Ishikawa (cell line): ENCODE measurements at regions not wholly inside any gene's neighbourhood (a gene's known extent, or its start where the extent isn't known, plus 50 kb on each side); places are given as distances from the start of the nearest gene placed in this dataset.

Experiments used
- CEBPB ChIP-seq: IDR thresholded peaks from 2 replicates; pipeline ENCODE4 v1.6.1; 2012
- EGR1 ChIP-seq: IDR thresholded peaks from 2 replicates; pipeline ENCODE4 v1.6.1; 2012
- EP300 ChIP-seq: IDR thresholded peaks from 2 replicates; pipeline ENCODE4 v1.6.1; 2012; ENCODE audit warnings: borderline replicate concordance
- FOXM1 ChIP-seq: IDR thresholded peaks from 2 replicates; pipeline ENCODE4 v1.6.1; 2012; ENCODE audit warnings: low read depth, borderline replicate concordance
- MAX ChIP-seq: IDR thresholded peaks from 2 replicates; pipeline ENCODE4 v1.6.1; 2012
- NFIC ChIP-seq: IDR thresholded peaks from 2 replicates; pipeline ENCODE4 v1.6.1; 2012
- RAD21 ChIP-seq: IDR thresholded peaks from 2 replicates; pipeline ENCODE4 v1.6.1; 2012; ENCODE audit warnings: low read depth
- TAF1 ChIP-seq: IDR thresholded peaks from 2 replicates; pipeline ENCODE4 v1.6.1; 2012; ENCODE audit warnings: low read depth, mild to moderate bottlenecking
- TCF12 ChIP-seq: IDR thresholded peaks from 2 replicates; pipeline ENCODE4 v1.6.1; 2012; ENCODE audit warnings: low read depth
- TEAD4 ChIP-seq: IDR thresholded peaks from 2 replicates; pipeline ENCODE4 v1.6.1; 2012
- YY1 ChIP-seq: IDR thresholded peaks from 2 replicates; pipeline ENCODE4 v1.6.1; 2012; ENCODE audit warnings: low read depth
- ZBTB7A ChIP-seq: IDR thresholded peaks from 2 replicates; pipeline ENCODE4 v1.6.1; 2012; ENCODE audit warnings: low read depth
- TF ChIP-seq, protein P1 (sequence below): IDR thresholded peaks from 2 replicates; pipeline ENCODE4 v1.6.1; 2012; ENCODE audit warnings: low read depth, mild to moderate bottlenecking
- TF ChIP-seq, protein P2 (sequence below): IDR thresholded peaks from 2 replicates; pipeline ENCODE4 v1.6.1; 2012

DNA sequence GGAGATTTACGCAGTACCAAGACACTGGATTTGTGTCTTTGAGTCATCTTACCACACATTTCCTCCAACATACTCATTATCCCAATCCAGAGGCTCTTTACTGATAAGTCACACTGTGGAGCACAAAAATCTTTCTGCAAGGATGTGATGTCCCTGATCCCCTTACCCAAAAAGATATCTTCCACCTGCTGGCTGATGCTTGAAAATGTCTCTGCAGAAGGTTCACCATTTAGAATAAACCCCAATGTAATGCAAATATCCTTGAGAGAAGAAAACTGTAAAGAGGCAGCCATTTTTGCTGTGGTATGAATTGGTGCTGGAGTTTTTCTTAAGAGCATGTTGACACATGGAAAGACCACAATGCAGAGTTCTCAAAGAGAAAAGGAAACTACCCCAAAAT, 65.7 kb upstream of the RORB start:
- TF ChIP-seq, protein P1, sequence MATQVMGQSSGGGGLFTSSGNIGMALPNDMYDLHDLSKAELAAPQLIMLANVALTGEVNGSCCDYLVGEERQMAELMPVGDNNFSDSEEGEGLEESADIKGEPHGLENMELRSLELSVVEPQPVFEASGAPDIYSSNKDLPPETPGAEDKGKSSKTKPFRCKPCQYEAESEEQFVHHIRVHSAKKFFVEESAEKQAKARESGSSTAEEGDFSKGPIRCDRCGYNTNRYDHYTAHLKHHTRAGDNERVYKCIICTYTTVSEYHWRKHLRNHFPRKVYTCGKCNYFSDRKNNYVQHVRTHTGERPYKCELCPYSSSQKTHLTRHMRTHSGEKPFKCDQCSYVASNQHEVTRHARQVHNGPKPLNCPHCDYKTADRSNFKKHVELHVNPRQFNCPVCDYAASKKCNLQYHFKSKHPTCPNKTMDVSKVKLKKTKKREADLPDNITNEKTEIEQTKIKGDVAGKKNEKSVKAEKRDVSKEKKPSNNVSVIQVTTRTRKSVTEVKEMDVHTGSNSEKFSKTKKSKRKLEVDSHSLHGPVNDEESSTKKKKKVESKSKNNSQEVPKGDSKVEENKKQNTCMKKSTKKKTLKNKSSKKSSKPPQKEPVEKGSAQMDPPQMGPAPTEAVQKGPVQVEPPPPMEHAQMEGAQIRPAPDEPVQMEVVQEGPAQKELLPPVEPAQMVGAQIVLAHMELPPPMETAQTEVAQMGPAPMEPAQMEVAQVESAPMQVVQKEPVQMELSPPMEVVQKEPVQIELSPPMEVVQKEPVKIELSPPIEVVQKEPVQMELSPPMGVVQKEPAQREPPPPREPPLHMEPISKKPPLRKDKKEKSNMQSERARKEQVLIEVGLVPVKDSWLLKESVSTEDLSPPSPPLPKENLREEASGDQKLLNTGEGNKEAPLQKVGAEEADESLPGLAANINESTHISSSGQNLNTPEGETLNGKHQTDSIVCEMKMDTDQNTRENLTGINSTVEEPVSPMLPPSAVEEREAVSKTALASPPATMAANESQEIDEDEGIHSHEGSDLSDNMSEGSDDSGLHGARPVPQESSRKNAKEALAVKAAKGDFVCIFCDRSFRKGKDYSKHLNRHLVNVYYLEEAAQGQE = no peak
- TF ChIP-seq FOXM1 (no peak), NFIC (no peak), TEAD4 (no peak), TAF1 (no peak)

DNA sequence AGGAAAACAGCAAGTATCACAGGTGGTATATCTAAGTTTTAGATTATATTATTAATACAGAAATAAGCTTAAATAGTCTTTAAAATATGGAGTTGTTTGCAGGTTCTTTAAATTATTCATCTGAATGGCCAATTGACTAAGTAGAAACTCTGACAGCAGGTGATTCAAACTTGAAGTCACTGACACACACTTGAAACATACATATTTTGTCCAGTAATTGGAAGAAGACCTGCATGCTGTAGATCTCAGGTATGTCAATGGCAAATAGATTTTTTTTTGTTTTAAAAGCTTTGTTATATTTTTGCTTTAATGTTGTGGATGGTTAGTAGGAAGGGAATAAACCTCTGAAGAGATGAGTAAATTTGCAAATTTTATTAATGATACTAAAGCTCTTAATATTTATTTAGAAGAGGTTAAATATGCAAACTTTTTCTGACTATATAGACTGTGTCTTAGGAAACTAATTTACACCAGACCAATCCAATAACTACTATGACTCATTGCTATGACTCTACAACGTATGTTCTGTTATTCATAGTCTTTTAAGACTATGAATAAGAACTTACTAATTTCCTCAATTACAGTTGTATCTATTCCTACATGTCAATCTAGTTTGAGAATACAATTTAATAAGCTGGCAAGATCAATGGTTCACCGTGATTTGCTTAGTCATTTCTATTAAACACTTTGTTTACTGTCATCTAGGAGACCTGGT, 53.9 kb upstream of the RORB start:
- TF ChIP-seq ZBTB7A (no peak), RAD21 (no peak), EP300 (no peak), FOXM1 (no peak), YY1 (no peak), EGR1 (no peak), NFIC (no peak), TEAD4 (no peak), CEBPB (no peak)

DNA sequence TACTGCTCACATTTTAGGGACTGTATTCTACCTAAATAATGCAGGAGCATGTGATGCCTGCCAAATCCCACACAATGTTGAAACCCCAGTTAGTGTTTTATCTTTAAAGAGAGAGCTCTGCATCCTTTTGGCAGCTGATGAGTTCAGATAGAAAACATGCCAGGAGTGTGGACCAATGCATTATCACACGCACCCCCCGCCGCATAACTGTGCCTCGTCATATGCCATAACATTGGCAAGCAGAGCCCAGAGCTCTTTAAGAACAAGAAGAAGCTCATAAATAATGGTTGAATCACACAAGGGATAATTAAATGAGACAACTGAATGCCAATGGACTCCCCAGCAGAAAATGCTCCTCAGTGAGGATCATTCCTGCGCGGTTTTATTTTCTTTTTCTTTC, 52.8 kb upstream of the RORB start:
- TF ChIP-seq TAF1 (no peak), FOXM1 (no peak), RAD21 (no peak), CEBPB (no peak), ZBTB7A (no peak), NFIC (no peak), TCF12 (no peak), EGR1 (no peak), EP300 (no peak), YY1 (no peak), TEAD4 (no peak), MAX (no peak)
- TF ChIP-seq, protein P2, sequence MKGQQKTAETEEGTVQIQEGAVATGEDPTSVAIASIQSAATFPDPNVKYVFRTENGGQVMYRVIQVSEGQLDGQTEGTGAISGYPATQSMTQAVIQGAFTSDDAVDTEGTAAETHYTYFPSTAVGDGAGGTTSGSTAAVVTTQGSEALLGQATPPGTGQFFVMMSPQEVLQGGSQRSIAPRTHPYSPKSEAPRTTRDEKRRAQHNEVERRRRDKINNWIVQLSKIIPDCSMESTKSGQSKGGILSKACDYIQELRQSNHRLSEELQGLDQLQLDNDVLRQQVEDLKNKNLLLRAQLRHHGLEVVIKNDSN = no peak
- TF ChIP-seq, protein P1 = no peak
